ENCODE measurements at regions not wholly inside any gene's neighbourhood (a gene's known extent, or its start where the extent isn't known, plus 50 kb on each side); places are given as distances from the start of the nearest gene placed in this dataset.
A peak's percentile ranks its signal among the peaks of the same experiment; 100 is the strongest.

GRCh38 chr5:82799361-82800077, 277.7 kb downstream of the TMEM167A start:
- no peak for DNase-seq

DNA sequence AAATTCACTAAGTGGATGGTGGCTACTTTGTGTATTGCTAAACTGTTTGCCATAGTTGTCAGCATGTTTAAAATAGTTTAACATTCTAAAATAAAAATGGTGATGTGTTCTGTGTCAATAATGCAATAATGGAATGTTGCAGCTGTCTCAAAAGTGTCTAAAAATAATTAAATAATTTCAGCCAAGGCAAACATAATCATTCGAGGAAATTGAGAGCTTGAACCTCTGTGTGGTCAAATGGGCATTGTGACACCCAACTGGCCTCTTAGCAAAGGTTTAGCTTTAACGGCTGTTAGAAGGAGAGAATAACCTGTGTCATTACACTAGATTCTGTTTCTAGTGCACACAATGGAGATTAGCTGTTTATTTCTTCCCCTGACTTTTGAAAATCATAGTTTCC, 278.5 kb downstream of the TMEM167A start:
- DNase-seq: no peak

DNA sequence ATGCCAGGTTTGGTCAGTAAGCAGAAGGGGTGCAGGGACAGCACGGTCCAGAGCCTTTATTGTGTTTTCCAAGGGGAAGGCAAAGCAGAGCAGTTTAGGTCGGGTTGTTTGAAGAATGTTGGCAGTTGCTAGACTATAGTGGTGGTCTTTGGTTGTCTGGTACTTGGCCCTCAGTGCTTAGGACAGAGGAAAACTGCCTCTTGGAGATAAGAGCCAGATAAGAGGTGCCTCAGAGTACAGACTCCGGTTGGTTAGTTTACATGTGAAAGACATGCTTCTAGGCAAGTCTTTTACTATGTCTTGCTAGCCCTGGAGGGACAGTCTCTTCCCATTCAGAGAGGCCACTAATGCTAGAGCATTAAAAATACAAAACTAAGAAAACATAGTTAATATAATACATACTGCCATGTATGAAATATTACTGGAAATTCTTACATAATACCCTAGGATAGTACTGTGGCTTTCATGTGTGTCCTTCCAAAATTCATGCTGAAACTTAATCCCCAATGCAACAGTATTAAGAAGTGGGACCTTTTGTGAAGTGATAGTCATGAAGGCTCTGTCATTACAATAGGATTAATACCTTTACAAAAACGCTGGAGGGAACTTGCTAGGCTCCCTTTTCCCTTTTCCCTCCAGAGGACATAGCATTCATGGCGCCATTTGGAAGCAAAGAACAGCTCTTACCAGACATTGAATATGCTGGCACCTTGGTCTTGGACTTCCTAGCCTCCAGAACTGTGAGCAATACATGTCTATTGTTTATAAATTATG, 280.4 kb downstream of the TMEM167A start:
- no peak for DNase-seq

DNA sequence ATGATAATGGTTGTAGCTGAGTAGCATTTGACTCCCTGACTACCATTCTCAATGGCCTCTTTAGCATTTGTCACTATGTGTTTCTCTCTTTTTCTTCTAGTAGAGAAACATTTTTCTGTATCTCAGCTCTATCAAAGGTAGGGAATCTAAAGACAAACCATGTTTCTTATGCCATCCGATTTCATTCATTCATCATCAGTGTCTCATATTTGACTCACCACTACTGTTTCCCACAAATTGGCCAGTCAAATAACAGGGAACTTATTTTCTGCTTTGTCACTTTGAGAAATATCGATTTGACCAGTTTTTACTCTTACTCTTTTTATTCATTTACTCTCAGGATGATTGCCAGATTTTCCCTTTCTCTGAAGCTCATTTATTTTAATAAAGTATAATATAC, 282.3 kb downstream of the TMEM167A start:
- no peak for DNase-seq

DNA sequence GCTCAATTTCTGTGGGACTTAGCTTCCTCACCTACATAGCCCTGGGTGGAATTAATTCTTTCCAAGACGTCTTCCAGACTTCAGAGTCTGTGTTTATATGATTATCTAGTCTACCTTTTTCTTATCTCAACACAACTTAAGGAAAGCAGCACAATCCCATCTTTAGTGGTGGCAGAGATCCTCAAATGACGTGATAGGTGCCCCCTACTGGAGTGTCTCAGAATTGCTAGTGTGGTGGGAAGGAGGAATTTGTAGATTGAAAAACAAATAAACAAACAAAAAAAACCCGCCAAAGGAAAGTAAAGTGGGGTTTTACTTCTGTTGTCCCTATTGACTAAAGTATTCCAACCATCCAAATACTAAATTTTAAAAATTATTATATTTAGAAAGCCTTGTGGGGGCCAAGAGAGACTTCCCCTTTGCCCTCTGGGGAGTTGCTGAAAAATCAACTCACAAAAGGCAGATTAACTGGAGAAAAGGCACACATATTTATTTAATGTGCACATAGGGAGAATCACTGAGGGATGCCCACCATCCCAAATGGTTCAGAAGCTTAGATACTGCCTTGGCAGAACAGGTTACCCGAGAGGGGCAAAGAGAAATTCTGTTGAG, 283.3 kb downstream of the TMEM167A start:
- DNase-seq: peak; percentile 3

DNA sequence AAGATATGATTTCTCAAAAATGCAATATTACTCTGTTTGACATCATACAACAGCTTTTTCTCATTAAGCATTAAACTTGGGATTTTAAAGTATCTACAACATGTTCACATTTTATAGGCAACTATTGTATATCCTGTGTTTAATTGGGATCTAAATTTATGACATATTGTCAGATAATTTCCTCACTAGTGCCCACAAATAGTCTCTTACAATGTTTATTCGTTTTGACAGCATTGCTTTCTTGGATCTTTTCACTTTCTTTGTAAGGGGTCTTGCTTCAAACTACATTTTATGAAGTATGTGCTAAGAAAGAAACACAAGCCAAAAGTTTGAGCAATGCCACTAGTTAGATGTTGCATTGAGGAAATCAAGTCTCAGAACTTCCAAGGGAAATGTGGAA, 285.1 kb downstream of the TMEM167A start:
- DNase-seq: no peak

DNA sequence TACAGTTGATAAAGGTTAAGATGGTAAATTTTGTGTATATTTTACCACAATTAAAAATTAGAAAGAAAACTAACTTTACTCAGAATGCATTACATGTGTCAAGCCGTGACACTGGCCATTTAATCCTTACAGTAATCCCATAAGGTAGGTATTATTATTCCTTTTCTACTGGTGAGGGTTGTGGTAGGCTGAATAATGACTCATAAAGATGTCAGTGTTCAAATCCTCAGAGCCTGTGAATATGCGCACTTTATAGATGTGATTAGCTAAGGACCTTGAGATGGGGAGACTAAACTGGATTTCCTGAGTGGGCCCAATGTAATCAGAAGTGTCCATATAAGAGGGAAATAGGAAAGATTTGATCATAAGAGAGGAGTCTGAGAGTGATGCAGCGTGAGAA, 288.1 kb downstream of the TMEM167A start:
- no peak for DNase-seq

GRCh38 chr5:82786748-82787147, 290.4 kb downstream of the TMEM167A start:
- DNase-seq: no peak

DNA sequence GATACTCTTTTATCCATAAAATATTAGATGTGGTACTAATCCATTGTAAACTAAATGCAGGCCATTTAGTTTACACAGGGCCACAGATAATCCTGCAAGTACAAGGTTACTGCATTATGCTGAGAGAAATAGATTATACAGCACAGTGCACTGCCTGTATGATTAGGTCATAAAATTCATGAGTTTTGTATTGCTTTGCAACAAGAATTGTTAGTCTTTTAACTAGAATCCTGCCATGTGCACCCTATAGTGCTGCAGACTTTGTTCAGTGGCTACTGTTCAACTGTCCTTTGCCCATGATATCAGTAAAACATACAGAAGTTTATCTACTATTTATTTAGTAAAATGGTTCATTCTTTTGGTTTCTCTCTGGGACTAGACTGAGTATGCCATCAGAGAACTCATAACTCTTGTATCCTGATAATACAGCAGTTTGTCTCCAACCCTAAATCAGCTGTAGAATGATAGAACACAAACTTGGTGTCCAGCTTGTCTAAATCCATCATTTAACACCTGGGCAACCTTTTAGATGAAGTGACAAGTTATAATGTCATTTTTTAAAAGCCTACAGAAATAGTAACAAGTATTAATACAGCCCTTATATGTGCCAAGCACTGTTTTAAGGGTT, 291.2 kb downstream of the TMEM167A start:
- DNase-seq: no peak

- DNase-seq: no peak
Observed at GRCh38 chr5:82785456-82785855, 291.7 kb downstream of the TMEM167A start.

DNA sequence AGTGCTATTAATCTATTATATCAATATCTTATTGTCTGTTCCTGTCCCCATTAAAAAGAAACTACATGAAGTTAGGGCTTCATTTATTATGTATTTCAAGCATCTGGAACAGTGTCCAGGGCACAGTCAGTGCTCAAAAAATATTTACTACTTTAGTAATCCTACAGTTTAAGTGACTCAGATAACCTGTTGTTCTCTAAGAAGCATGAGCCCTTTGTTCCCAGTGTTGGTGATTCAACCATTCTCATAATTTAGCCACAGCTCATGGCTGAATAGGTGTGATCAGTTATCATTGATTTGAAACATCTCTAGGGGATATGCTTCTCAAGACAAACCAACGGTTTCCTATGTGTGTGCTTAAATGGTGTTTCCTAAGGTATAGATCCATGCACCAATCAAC, 292.7 kb downstream of the TMEM167A start:
- no peak for DNase-seq

DNA sequence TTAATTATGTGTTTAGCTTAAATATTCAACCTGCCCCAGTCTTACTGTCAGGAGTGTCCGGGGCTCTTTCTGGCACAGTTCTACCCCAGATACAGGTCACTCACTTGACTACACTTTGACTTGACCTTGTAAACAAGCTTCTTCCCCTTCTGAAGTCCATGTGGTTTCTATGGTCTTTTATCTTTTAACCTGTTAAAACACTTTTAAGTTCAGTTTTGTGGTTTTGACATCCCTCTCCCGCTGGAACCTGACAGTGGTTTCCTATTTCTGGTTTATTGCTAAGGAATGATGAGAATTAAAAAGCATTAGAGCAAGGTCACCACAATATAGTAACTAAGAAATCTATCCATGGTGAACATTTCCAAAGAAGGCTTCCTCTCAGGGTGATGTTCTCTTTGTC, 300.1 kb downstream of the TMEM167A start:
- no peak for DNase-seq

GRCh38 chr5:82772281-82772680, 304.9 kb downstream of the TMEM167A start:
- DNase-seq: no peak

DNA sequence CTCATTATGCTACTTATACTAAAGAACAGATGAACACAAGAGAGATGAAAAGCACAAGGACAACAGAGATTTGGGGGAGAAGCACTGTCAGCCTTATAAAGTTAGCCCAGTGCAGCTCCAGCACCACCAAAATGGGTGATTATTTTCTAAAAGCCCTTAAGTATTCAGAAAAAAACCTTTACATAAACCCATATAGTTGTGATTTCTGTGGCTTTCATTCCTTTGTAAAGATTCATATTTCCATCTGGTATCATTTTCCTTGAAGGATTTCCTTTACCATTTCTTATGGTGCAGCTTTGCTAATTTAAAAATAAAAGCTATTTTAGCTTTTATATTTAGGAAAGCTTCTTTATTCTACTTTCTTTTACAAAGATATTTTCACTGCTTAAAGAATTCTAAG, 311.0 kb downstream of the TMEM167A start:
- no peak for DNase-seq

GRCh38 chr5:82765765-82766164, 311.4 kb downstream of the TMEM167A start:
- no peak for DNase-seq

GRCh38 chr5:82760856-82761255, 316.3 kb downstream of the TMEM167A start:
- DNase-seq: no peak

DNA sequence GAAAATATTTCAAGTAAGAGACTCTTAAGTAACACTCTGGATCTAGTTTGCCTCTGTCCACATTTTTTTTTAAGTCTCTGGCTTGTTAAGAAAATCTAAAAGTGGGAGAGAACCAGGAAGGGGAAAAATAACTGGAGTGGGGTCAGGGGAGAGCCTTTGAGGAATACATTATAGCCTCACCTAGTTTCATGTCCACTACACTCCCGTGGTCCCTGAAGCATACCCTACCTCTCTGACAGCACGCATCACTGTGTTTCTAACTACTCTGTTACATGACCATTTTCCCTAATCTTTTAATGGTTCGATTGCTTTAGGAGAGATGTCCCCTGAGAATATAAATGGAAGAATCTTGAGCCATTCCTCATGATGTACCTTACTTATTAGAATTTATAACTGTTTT, 318.3 kb downstream of the TMEM167A start:
- no peak for DNase-seq

- DNase-seq: no peak
Observed at GRCh38 chr5:82754759-82755158, 322.4 kb downstream of the TMEM167A start.

GRCh38 chr5:82754036-82754746, 323.0 kb downstream of the TMEM167A start:
- DNase-seq: no peak

DNA sequence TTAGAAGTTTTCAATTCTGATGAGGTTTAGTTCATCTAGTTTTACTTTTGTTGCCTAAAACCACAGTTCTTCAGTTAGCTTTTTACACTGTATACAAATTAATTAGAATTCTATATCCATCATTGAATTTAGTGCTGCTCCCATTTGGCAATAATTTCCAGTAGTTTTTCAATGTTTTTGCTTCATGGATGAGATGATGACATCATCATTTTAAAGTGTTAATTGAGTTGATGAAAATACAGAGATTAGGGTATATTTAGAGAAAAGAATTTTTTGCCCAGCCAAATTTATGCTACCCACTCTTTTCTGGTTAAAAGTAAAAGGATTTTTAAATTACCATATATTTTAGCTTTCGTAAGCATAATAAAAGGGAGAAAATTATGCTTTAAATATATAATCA, 323.8 kb downstream of the TMEM167A start:
- no peak for DNase-seq

DNA sequence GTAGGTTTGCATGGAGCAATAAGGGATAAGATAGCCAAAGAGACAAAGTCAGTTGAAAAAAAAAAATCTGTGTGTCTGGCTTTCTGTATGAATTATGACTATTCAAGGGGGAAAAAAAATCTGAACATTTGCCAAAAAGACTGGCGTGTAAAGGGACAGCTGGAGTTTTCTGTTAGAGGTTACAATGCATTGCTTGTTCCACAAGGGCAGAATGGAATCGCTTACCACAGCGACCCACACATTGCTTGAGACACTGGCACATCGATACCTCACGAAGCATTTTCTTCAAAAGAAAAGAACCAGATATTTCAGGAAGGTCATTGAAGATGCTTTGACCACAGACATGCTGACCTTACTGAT, 327.8 kb downstream of the TMEM167A start:
- DNase-seq: no peak

DNA sequence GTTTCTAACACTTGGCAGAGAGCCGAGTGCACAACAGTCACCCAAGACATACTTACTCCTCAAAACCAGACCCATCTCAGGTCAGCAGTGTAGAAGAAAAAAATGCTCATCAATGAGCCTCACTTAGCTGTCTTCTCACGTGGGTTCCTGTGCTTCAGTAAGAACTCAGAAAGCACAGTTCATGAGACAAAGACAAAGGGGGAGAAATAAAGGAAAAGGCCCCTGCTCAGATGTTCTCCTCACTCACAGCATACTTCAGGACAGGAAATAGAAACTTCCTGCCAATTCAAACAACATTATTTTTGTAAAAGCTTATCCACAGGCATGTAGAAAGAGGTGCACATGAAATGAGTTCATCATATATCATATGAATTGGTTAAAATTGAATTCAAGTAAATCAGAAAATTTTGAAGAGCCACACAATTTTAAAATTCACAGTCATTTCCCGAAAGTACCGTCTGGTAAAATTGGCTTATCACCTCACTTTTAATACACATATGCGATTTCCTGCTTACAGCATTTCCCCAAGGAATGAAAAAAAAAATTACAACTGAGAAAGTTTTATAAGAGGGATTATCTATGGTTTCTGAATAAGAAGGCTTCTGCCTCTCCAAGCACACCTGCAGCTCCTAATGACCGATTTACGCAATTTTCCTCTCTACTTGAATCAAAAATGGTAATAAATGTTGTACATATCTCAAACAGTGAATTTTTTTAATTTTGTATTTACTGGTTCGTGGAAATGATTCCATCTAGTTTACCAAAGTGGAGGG, 328.3 kb downstream of the TMEM167A start:
- DNase-seq: no peak

Measured in NCI-H1694 (cell line).